SK-N-MC (cell line): ENCODE measurements at regions not wholly inside any gene's neighbourhood (a gene's known extent, or its start where the extent isn't known, plus 50 kb on each side); places are given as distances from the start of the nearest gene placed in this dataset.

Source experiments
- EZH2 ChIP-seq: fragments of 200-600 bp; sonication (generic); IDR thresholded peaks from one replicate; pipeline ENCODE4 v1.6.1; 2017; ENCODE audit warnings: antibody characterized with exemption
- FOXP2 ChIP-seq: optimal IDR thresholded peaks from 2 replicates; pipeline ENCODE3; 2011; ENCODE audit warnings: mild to moderate bottlenecking, moderate library complexity; ENCODE audit not compliant: insufficient read depth; ENCODE audit errors: extremely low read length, control extremely low read depth
- POLR2AphosphoS5 ChIP-seq: IDR thresholded peaks from 2 replicates; pipeline ENCODE4 v1.6.1; 2012; ENCODE audit warnings: mild to moderate bottlenecking, low read depth, low read length, borderline replicate concordance

- TF ChIP-seq EZH2 (no peak), POLR2AphosphoS5 (no peak), FOXP2 (no peak)
Measured at GRCh38 chrX:69257499-69258127, 92.4 kb upstream of the PJA1 start.
